GM19043 (cell line): ENCODE measurements at regions not wholly inside any gene's neighbourhood (a gene's known extent, or its start where the extent isn't known, plus 50 kb on each side); places are given as distances from the start of the nearest gene placed in this dataset.
"Not testable (repeated sequence)": the region's sequence is repeated elsewhere in the genome, so short reads cannot be mapped to it uniquely, and the experiment has no call there.

Experiments
- ATAC-seq: cut with Tn5 transposase; IDR thresholded peaks from one replicate; pipeline ENCODE4 v1.9.1; 2021; ENCODE audit warnings: low read depth; ENCODE audit not compliant: unreplicated experiment

DNA sequence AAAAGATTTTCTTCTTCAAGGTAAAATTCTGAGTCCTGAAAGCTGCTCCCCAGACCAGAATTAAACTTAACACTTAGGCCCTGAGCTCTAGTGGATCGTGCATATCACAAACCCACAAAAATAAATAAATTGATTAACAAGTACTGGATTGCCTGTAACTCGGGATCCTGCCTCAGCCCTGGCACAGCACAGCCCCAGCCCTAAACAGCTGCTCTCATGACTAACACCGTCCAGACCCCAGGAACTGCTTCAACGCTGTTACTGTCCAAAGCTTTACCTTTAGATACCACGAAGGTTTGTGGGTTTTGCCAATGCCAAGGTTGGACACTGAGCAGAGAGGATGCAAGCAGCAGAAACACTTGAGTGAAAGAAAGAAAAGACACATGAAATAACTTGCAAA lies 172.5 kb downstream of the COPRS start:
- ATAC-seq = no peak

DNA sequence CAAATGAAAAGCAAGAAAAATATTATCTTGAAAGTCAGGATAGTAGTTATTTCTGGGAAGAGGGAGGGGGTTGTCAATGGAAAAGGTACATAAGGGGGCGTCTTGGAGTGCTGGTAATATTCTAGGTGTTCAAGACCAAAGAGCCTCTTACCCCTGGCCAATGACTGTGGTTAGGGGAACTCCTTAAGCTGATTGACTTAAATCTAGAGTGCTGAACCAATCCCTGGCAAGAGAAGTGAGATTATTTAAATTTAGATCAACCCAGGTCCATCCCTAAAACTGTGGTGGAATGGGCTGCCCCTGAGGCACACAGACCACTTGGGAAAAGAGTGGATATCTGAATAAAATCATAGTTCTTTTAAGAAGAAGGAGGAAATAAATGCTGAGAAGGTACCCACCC lies 174.1 kb downstream of the COPRS start:
- ATAC-seq = no peak

DNA sequence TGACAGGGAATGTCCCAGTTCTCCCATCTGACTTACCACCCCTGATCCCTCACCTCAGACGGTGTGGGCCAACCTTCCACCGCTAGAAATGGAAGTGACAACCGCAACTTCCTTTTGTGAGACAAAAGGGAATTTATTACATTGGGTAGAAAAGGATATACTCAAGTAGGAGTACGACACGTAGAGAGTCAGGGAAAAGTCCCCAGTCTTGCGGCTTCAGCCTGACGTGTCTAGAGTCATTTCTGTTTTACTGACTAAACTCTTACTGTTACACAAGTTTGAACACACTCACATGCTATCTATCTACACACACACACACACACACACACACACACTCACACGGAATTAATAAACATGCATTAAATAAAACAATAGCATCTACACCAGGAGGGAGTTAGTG lies 178.9 kb downstream of the COPRS start:
- ATAC-seq = no peak

DNA sequence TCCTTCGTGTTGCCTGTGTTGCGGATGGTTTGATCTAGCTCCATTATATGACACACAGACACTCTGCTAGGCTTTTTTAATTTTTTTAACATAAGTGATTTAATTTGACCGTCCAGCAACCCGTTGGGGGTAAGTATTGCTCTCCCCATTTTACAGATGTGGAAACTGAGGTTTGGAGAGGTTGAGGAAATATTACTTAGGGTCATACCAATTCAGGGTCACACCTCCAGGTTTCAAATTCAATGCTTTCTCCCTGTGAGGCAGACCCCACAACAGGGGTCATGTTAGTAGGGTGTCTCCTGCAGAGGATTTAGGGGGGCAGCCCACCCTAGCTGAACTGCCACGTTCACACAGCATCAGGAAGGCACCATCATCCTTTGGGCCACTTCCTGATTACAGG lies 179.4 kb downstream of the COPRS start:
- no peak for ATAC-seq

DNA sequence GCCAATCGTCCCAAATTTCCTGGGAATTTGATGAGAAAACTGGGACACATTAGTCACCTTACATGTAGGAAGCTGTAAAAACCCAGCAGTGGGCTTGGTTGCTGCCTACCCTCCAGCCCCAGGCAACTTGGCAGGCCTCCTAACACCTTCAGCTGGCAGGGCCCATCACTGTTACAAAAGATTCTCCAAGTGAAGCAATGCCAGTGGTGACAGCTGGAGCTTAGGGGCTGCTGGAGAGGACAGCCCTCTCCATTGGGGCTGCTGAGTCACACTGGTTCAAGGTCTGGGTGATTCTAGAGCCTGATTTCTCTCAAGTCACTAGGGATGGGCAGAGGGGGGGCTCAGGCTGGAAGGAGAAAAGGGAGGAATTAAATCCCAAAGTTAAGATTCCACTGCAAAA lies 180.6 kb downstream of the COPRS start:
- no peak for ATAC-seq

DNA sequence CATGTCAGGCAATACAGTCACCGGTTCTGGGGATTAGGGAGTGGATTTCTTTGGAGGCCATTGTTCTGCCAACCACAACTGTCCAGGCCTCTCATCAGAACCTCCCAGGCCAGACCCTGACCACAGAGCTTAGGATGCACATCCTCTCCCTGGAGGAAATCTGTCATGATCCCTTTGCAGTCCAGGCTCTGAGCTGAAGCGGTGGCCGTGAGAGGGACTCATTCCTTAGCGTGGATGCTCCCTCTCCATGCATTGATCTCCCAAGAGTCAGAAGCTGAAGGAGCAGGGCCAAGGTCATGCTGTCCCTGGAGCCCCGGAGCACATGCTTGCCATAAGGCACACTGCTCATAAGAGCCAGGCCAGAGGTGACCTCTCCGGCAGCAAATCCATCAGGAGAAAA lies 181.4 kb downstream of the COPRS start:
- no peak for ATAC-seq

DNA sequence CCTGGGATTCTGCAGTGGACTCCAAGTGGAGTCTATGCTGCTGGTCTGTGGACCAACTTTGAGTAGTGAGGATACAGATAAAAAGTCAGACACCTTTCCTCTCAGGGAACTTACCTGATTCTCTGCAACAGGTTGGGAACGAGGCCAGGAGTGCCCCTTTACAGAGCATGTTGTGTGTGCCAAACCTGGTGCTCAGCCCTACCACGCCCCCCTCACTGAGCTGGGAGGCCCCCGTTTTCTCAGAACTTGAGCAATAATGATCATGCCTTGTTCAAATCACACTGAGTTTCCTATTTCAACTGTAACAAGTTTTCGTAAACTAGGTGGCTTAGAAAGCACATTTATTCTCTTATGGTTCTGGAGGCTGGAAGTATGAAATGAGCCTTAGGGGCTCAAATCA lies 182.0 kb downstream of the COPRS start:
- ATAC-seq = no peak

DNA sequence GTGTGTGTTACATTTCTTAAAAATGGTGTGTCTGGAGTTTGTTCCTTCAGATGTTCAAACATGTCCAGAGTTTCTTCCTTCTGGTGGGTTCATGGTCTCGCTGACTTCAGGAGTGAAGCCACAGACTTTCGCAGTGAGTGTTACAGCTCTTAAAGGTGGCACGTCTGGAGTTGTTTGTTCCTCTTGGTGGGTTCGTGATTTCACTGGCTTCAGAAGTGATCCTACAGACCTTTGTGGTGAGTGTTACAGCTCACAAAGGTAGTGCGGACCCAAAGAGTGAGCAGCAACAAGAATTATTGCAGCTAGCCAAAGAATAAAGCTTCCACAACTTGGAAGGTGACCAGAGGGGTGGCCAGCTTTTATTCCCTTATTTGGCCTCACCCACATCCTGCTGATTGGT lies 183.7 kb downstream of the COPRS start:
- ATAC-seq = not testable (repeated sequence)

DNA sequence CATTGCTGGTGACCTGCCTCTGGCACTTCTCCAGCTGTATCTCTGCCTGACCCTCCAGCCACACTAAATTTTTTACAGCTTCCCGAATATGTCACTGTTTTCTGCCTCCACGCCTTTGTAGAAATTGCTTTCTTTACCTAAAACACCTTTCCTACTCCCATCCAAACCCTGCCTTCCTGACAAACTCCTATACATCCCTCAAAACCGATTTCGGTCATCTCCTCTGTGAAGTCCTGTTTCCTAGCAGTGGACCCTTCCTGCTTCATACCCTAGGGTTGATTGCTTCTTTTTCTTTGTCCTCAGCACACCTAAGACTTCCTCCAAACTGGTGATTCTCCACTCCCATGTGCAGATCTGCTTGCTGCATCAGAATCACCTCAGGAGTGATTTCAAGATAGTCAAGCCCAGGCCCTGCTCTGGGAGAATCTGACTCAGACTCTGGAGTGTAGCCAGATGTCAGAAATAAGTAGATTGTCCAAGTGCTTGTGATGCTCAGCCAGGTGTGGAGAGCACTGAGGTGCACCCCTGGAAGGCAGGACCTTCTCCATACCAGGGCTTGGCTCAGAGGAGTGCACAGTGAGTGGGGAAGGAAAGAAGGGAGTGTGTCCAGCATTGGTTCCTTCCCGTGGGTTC lies 184.2 kb downstream of the COPRS start:
- ATAC-seq = no peak

DNA sequence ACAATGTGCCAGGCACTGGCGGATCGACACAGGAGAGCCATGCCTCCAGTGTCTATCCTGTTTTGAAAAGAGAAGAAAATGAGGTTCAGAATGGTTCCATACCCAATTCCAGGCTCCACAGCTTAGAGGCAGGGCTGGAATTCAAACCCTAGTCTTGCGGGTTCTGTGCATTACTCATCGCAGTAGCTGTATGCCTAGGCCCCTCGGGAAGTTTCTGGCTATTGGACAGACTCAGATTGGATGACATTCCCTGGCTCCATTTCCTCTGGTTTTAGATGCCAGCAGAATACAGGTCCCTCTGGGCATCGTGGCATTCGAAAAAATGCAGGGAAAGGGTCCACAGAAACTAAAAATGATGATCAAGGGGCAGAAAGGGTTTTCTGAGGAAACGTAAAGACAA lies 184.7 kb downstream of the COPRS start:
- ATAC-seq = no peak

DNA sequence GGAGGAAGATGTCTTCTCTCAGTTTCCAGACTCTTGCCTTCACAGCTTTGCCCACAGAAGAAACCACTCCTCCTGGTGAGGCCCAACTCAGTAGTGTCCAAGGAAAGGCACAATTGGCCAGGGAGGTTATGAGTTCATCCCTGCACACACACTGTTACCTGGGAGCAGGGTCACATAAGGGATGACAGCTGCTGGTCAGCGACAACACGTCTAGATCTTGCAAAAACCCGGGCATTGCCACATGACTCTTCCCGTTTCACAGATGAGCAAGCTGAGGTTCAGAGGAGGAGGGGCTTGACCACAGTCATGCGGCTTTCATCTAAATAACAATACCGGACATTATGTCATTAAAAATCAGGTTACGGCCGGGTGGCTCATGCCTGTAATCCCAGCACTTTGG lies 186.0 kb downstream of the COPRS start:
- ATAC-seq = no peak

DNA sequence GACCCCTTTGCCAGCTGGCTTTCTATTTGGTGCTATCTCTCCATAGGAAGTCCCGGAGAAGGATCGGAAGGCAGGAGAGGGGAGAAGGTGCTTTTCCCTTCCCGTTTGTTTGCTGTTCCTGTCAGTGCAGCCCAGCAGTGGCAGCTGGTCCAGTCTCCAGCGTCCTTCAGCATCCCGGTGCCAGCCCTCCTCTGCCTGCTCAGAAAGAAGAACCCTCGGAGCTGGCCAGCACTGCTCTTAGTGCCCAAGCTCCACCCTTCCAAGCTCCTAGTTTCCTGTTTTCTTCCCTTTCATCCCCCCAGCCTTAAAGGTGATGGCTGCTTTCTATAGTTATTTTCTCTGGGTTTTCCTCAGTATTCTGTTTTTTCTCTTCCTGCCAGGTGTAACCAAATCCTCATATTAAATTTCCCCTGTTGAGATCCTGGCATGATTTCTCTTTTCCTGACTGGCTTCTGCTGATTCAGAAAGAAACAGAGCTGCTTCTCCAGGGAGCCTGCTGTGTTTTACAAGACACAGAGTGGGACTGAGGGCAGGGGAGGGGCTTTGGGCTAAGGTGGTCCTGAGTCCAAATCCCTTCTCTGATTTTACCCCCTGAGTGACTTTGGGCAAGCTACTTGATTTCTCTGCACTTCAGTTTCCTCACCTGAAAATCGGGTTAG lies 186.8 kb downstream of the COPRS start:
- ATAC-seq = no peak

DNA sequence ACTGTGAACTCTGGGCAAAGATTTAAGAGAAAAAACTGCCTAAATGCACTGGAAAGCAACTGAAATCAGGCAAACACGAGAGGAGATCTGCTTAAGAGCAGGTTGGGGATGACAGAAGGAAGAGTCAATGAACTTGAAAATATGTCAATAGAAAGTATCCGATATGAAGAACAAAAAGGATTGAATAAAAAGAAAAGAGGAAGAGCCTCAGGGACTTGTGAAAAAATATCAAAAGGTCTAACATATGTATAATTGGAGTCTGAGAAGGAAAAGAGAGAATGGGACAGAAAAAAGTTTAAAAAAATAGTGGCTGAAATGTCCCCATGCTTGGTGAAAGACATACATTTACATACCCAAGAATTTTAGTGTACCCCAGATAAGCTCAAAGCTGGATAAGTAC lies 195.5 kb downstream of the COPRS start:
- no peak for ATAC-seq

DNA sequence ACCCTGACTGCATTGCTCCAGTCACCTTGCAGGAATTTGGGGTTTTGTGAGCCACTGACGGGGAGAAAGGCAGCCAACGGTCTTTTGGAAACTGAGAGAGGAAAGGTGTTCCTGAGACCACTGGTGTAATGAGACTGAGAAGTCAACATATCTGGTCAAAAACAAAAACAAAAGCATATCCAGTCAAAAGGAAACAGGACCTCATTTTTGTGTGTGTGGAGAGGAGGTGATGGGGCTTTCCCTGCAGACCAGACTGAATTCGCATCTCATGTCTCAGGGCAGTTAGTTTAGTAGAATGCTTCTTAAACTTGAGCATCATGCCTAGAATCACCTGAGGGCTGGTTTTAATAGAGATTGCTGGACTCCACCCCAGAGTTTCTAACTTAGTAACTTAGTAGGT lies 198.4 kb downstream of the COPRS start:
- no peak for ATAC-seq

DNA sequence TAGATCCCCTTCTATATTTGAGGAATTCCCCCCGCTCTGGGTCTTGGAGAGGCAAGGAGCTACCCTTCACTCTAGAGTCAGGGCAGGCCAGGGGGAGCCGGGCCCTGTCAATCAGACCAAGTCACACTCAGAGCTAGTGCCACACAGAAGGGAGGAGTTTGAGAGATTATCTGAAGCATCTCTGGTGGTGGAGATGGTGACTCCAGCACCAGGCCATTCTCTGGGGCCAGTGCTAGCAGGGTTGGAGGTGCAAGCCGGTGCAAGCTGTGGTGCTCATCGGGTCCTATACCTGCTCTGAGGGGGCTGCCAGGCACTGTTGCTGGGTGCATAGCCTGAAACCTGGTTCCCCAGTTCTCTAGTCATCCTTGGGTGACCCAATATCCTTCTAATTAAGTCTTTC lies 201.2 kb downstream of the COPRS start:
- no peak for ATAC-seq

DNA sequence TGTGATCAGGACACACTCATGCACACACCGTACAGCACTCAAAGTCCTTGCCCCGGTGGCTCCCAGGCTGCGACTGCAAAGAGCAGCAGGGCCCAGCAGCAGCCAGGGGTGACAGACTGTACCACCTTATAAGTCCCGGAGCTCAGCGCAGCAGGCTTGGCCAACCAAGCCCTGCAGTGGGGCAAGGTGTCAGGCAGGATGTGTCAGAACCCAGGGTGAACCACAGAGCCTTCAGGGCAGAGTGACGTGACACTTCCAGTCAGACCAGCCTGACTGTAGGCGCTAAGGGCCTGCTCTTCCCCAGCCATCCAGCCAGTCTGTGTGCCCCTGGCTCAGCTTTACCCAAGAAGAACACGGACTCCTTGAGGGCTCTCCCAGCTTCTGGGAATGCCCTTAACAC lies 204.1 kb downstream of the COPRS start:
- ATAC-seq = no peak

DNA sequence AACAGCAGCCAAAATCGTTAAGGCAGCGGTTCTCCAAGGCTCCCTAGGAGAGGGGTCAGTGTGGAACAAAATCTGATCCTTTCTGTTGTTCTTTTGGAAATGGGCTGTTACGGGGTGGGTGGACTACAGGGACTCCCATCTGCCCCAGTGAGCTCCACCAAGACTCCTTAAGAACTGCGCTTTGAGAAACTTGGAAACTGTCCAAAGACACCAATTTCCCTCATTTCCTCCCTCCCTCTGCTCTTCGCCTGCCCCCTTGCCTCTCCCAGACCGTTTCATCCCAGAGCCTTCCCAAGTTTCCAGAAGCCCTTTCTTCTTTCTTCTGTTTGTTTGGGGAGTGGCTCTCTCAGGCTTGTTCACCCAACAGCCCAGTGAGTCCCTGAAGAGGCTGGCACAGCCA lies 205.4 kb downstream of the COPRS start:
- no peak for ATAC-seq

DNA sequence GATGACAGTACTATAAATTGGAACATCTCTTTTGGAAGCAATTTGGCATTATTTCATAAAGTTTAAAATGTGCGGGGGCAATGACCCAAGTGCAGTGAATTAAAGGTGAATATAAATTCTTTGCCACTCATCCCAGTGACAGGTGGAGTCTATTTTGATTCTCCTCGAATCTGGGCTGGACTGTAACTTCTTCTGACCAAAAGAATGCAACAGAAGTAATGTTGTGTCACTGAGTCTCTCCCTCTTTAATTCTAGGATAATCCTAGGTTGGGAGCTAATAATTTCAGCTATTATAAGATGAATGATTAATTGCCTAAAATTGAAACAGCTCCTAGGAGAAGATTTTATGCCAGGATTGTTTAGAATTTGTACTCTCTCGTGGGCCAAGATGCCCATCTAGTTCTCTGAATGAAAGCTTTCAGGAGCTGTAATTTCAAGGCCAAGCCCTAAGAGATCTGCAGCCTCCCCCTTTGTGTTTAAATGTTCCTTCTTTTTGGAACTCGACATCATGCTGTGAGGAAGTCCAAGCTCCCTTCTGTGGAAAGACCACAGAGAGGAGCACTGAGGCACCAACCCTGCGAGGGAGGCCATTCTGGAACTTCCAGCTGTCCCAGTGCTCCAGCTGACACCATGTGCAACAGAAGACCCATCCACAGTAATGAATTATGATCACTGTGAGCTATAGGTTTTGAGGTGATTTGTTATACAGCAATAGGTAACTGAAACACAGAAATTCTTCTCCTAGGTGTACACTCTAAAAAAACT lies 208.1 kb downstream of the COPRS start:
- ATAC-seq = no peak

DNA sequence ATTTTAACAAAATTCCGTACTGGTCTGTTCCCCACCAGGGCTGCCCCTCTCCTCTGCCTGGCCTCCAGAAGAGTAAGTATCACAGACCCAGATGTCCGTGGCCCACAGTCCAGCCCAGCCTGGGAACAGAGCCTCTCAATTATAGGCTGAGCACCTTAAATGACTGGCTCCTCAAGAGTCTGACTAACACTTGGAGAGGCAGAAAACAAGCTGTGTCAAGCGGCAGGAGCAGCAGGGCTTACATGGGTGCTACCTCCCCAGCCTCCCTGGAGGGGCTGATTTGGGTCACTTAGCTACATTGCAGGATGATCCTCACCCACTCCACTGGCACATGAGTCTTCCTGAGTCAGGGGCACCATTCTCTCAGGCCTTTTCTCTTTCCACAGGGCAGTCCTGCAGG lies 209.7 kb downstream of the COPRS start:
- ATAC-seq = no peak

DNA sequence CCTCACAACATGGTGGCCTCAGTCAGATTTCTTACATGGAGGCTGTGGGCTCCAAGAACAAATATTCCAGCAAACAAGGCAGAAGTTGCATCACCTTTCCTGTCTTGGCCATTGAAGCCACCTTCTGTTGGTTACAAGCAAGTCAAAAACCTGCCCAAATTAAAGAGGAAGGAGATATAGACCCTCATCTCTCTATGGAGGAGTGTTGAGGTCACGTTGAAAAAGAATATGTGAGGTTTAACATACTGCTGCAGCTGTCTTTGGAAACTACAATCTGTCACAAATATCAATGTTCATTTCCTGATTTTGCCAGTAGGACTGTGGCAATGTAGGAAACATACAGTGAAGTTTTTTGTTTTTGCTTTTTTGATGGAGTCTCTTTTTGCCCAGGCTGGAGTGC lies 211.4 kb downstream of the COPRS start:
- no peak for ATAC-seq

DNA sequence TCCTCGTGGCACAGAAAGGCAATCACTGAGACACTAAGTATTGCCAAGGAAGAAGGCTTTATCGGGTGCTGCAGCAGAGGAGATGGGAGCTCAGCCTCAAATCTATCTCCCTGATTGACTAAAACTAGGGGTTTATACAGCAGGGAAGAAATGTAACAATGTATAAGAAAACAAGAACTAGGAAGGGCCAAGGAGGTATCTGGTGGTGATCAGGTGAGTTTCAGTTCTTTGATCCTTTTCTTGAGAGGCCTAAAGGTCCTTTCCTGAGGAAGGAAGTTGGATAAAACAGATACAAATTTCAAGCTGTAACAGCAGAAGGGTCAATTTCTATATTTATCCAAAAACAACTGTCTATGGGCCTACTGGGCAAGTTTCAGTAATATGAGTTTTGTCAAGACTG lies 212.4 kb downstream of the COPRS start:
- ATAC-seq = no peak

DNA sequence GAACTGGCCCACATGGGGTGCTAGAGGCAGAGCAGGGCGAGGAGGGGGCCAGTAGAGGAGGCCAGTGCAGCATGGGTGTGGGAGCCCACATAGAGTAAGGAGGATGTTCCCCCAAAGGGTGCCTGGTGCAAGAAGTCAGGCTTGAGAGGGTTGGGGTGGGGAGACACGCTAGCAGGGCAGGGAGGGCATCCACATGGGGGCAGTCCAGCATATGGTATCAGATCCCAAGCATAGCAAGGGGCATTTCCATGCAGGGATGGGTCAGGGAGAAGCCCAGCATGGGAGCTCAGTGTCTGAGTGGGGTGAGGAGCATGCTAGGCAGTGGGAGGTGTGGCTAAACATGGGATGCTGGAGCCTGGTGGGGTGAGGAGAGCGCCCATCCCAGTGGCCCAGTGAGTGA lies 213.7 kb downstream of the COPRS start:
- no peak for ATAC-seq
